DMS114 treated with DMSO at 0.1 percent for 48 hours (cell line): ENCODE measurements at regions not wholly inside any gene's neighbourhood (a gene's known extent, or its start where the extent isn't known, plus 50 kb on each side); places are given as distances from the start of the nearest gene placed in this dataset.

ENCODE experiments used
- DNase-seq: peaks from one replicate; lab custom pipeline; 2025; ENCODE audit not compliant: unreplicated experiment; lab: John Stamatoyannopoulos, UW

DNA sequence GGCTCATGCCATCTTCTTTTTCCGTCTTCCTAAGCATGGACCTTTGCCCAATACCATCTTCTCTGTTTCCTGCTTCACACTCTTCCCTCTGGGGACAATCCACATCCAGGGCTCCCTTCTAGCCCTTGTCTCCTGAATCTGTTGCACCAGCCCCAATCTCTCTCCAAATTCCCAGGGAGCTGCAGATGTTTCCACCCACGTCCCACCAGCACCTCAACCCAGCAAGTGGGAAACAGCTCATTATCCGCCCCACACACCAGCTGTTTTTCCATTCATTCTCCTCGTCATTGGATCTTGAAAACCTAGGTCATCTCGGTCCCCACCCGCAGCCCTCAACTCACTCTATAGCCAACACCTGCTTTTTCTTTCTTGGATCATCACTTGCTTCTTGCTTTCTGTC is 185.0 kb upstream of the CDYL start:
- no peak for DNase-seq

DNA sequence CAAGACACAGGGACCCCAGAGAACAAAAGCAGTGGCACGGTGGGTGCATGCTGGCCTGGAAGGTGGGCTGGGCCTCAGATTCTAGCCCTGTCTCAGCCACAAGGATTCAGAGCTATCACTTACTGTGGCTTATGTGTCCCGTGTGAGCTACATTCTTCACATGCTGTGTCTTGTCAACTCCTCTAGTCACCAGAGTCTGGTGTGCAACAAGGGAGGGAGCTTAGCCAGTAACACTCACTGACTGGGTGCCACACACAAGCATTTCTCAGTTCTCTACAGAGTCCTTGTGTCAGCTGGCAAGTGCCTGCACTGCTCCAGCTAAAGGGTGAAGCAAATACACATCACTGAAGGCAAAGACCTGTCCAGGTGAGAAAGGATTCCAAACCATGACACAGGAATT is 186.9 kb upstream of the CDYL start:
- DNase-seq: no peak

DNA sequence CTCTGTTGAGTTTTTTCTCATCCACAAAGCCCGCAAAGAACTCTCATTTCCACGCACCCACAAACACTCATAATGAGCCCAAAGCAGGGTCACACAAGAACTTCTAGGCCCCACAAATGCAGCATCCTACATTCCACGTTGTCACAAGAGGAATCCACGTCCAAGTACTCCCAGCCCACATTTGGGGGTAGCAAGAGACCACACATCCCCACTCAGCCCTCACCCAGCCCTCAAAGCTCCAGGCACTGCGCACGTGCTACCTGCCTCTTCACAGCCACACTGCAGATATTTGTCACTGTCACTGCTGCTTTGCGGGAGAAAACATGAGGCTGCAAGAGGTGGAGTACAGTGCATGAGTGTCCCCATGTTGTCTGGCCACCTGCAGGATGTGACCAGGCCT is 187.6 kb upstream of the CDYL start:
- DNase-seq: no peak

DNA sequence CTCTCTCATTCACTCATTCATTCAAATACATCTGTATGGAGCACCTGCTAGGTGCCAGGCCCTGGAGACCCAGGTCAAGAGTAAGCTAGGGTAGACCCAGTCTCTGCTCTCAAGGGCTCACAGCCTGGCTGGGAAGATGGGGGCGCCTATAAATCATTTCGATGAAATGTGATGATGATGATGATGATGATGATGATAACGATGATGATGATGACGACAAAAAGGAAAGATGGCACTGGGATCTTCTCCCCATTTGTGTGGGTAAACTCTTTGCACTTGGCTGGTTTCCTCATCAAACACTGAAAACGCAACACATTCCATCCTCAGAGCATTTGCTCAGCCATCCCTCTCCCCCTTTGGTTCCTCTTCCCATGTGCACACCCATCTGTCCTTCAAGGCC is 188.0 kb upstream of the CDYL start:
- no peak for DNase-seq

- no peak for DNase-seq
Observed at GRCh38 chr6:4587171-4587570, 189.0 kb upstream of the CDYL start.

DNA sequence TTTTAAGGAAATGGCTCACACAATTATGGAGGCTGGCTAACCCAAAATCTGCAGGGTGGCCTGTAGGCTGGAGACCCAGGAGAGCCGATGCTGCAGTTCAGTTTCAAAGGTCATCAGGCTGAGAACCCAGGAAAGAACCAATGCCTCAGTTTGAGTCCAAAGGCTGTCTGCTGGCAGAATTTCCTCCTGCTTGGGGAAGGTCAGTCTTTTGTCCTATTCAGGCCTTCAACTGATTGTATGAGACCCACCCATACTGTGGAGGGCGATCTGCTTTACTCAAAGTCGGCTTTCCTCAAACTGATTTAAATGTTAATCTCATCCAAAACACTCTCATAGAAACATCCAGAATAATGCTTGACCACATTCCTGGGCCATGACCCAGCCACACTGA is 189.7 kb upstream of the CDYL start:
- DNase-seq: no peak

DNA sequence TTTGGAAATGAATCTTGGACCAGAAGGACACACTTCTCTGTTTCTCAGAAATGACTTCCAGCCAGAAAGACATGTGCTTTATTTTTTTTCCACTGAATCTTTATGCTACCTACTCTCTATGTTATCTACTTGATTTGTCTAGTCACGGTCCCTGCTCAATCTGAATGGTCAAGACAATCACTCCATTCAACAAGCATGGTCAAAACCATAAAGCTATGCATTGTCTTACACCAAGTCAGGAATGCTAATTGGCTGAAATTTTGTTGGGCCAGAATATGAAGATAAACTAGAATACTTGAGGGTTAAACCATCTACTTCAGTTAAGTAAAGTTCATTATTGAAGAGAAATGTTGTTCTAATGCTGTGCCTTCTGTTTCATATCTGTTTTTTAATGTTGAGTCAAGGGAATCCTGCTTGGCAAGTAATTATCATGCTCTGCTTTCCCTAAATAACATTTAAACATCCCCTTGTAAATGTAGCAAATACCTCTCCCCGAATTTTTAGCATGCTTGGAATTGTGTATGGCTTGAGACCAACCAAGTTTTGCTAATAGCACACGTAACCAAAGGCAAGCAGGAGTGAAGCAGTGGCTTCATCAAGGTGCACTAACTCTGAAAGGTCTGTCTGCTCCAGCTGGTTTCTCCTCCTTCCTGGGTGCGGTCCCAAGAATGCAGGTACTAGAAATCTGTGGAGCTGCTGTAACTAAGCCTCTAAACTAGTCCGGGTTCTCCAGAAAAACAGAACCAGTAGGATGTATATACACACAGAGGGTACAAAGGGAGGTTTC is 190.3 kb upstream of the CDYL start:
- DNase-seq: no peak

- DNase-seq: no peak
Observed at GRCh38 chr6:4584801-4585200, 191.4 kb upstream of the CDYL start.

DNA sequence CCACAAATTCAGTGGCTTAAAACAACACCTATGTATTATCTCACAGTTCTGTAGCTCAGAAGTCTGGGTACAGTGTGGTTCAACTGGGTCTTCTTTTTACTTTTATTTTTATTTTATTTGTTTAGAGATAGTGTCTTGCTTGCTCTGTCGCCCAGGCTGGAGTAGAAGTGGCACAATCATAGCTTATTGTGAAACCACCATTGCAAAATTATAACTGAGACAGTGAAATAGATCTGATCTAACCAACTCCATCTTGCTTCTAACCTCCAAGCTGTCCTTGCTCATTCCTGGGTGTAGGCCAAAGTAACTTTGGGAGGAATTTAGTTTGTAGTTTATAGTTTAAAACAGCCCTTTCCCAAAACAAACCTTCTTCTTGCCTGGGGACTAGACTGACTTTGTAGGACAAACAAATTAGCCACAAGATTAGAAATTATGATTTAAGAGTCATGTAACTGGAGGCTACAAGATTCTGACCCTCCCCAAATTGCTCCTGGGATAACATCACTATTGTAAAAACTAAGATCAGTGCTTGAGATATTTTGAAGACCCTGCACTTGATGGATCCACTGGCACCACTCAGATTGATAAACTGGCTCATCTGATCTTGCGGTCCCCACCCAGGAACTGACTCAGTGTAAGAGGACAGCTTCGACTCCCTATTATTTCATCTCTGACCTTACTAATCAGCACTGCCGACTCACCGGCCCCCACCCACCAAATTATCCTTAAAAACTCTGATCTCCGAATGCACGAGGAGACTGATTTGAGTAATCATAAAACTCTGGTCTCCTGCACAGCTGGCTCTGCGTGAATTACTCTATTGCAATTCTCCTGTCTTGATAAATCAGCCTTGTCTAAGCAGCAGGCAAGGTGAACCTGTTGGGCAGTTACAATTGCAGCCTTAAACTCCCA is 193.4 kb upstream of the CDYL start:
- DNase-seq: no peak

- DNase-seq: no peak
Observed at GRCh38 chr6:4581468-4582385, 194.5 kb upstream of the CDYL start.

- DNase-seq: no peak
Observed at GRCh38 chr6:4580361-4580760, 195.8 kb upstream of the CDYL start.

GRCh38 chr6:4577406-4577805 is 198.8 kb upstream of the CDYL start:
- no peak for DNase-seq

- no peak for DNase-seq
Observed at GRCh38 chr6:4575714-4576113, 200.5 kb upstream of the CDYL start.

DNA sequence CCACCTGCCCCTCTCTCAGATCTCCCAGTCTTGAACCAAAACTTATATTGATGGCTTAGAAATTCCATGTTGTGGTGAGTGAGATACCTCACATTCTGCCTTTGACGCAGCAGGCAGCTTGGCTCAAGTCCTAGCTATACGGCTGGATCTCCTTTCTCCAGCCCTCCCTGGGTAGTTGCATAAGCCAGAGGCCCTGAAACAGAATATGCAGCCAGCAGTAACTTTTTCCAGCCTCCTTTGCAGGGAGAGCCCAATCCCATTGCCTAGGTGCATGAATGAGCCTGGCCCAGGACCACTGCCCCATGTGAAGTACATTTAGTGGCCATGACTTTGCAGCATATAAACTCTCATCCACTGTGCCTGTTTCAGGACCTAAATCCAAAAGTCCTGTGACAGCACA is 202.2 kb upstream of the CDYL start:
- no peak for DNase-seq

- no peak for DNase-seq
Observed at GRCh38 chr6:4571011-4571410, 205.2 kb upstream of the CDYL start.

- no peak for DNase-seq
Observed at GRCh38 chr6:4568138-4568537, 208.1 kb upstream of the CDYL start.

DNA sequence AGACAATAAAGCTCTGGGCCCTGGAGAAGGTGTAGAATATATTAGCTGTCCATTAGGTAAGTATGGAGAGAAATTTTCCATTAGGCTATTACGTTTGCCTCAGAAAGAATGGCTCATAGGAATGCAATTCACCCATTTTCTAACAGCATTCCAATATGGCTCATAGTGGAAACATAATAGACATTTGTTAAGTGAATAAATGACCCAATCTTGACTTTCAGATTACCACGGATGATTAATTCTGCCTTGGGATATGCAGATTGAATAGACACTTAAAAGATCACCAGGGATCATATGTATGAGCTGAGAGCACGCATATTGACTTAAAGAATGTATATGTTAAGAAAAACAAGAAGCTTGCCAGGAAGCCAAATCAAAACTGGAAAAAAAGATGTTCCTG is 209.1 kb upstream of the CDYL start:
- no peak for DNase-seq

DNA sequence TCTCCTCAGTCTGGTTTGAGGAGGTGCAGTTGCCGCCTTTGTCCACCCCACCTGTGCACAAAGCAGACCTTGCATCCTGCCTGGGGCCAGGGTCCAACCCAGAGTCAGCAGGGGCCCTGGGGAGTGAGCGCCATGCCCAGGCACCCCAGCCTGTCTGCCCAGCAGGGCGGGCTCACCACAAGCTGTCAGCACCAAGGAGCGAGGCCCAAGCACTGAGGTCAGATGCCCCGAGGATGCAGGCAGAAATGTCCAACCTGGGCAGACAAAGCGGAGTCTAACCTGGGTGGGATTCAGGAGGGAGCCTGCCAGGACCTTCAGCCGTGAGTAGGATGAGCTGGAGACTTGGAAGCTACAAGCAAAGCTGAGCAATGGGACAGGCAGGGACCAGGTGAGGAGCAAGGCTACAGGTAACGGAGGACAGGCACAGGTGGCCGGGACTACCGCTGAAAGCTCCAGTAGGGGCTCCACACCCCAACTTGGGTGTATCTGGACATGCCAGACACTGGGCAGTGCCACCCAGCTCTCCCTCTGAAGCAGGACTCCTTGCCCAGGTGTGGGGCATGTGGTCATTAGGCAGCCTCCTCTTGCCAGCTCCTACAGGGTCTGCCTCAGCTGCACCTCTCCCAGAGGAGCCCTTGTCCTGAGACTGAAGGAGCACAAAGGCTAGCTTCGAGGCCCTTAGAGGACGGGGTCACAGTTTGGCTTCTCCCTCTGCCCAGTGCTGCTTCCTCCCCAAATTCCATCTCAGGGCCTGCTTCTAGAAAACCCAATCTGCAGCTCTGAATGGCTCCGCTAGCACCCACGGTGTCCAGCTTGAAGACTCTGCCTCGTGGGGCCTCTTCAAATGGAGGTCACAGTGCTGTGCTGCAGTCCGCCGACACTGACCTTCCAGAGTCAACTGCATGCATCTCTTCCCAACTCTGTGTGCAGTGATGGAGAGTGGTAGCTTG is 210.6 kb upstream of the CDYL start:
- DNase-seq: no peak

GRCh38 chr6:4564801-4565271 is 211.4 kb upstream of the CDYL start:
- DNase-seq: no peak

GRCh38 chr6:4563877-4564276 is 212.3 kb upstream of the CDYL start:
- no peak for DNase-seq
